ENCODE measurements at regions not wholly inside any gene's neighbourhood (a gene's known extent, or its start where the extent isn't known, plus 50 kb on each side); places are given as distances from the start of the nearest gene placed in this dataset.
A peak's percentile ranks its signal among the peaks of the same experiment; 100 is the strongest.

GRCh38 chr10:8508882-8509281 lies 454.4 kb downstream of the GATA3 start:
- DNase-seq (ENCODE audit: low read depth in 2 of 2) = no peak
- H3K4me3 ChIP-seq (replicated peaks in 1 of 2; ENCODE audit: low read depth in 2 of 2, low read length in 2 of 2) = no peak overlapping the region
- TF ChIP-seq CTCF (IDR thresholded peaks at IDR 0.05; ENCODE audit: low read depth, low read length) = no peak

- H3K4me3 ChIP-seq (replicated peaks in 1 of 2; ENCODE audit: low read depth in 2 of 2, low read length in 2 of 2) = no peak overlapping the region
- no peak for DNase-seq (ENCODE audit: low read depth in 2 of 2)
- no peak for TF ChIP-seq CTCF (IDR thresholded peaks at IDR 0.05; ENCODE audit: low read depth, low read length)
These were observed 456.0 kb downstream of the GATA3 start for GRCh38 chr10:8510471-8510870.

GRCh38 chr10:8511026-8511425 lies 456.5 kb downstream of the GATA3 start:
- no peak for TF ChIP-seq CTCF (IDR thresholded peaks at IDR 0.05; ENCODE audit: low read depth, low read length)
- H3K4me3 ChIP-seq (replicated peaks in 1 of 2; ENCODE audit: low read depth in 2 of 2, low read length in 2 of 2) = no peak overlapping the region

GRCh38 chr10:8513155-8514147 lies 459.0 kb downstream of the GATA3 start:
- no peak for TF ChIP-seq CTCF (IDR thresholded peaks at IDR 0.05; ENCODE audit: low read depth, low read length)

More at GRCh38 chr10:8511026-8511425, 456.5 kb downstream of the GATA3 start:
- DNase-seq (ENCODE audit: low read depth in 2 of 2) = no peak

GRCh38 chr10:8520382-8520781 lies 465.9 kb downstream of the GATA3 start:
- peak; percentile 6 for TF ChIP-seq CTCF (IDR thresholded peaks at IDR 0.05; ENCODE audit: low read depth, low read length)
- no peak overlapping the region for H3K4me3 ChIP-seq (replicated peaks in 1 of 2; ENCODE audit: low read depth in 2 of 2, low read length in 2 of 2)
- DNase-seq (ENCODE audit: low read depth in 2 of 2) = no peak

More at GRCh38 chr10:8513155-8514147, 459.0 kb downstream of the GATA3 start:
- H3K4me3 ChIP-seq (replicated peaks in 1 of 2; ENCODE audit: low read depth in 2 of 2, low read length in 2 of 2) = no peak overlapping the region
- no peak for DNase-seq (ENCODE audit: low read depth in 2 of 2)

- H3K4me3 ChIP-seq (replicated peaks in 1 of 2; ENCODE audit: low read depth in 2 of 2, low read length in 2 of 2) = no peak overlapping the region
- no peak for TF ChIP-seq CTCF (IDR thresholded peaks at IDR 0.05; ENCODE audit: low read depth, low read length)
- no peak for DNase-seq (ENCODE audit: low read depth in 2 of 2)
These were observed 473.3 kb downstream of the GATA3 start for GRCh38 chr10:8527773-8528172.
